Esophagus muscularis mucosa (tissue), 4 donors: ENCODE measurements at regions not wholly inside any gene's neighbourhood (a gene's known extent, or its start where the extent isn't known, plus 50 kb on each side); places are given as distances from the start of the nearest gene placed in this dataset.

ENCODE experiments used
- EP300 ChIP-seq: sonication (generic); formaldehyde crosslinking; IDR thresholded peaks from one replicate; pipeline ENCODE4 v1.6.1; 2017; ENCODE audit warnings: antibody characterized with exemption
- POLR2A ChIP-seq: fragments of 450-650 bp; IDR thresholded peaks from one replicate; pipeline ENCODE4 v1.6.1; 2017; ENCODE audit warnings: antibody characterized with exemption, moderate library complexity, mild to moderate bottlenecking, low read depth
- POLR2AphosphoS5 ChIP-seq, 2 donors: sonication (generic); formaldehyde crosslinking; IDR thresholded peaks; one replicate each; pipeline ENCODE4 v1.6.1; 2017; ENCODE audit warnings: antibody characterized with exemption in 2 of 2
- TF ChIP-seq, protein P1 (sequence below), 3 experiments: fragments of 200-600 bp in 2 of 3; fragments of 450-650 bp in 1 of 3; sonication (generic) in 2 of 3; IDR thresholded peaks; one replicate each; pipeline ENCODE4 v1.5.1; 2017 to 2019; ENCODE audit warnings: antibody characterized with exemption in 3 of 3, mild to moderate bottlenecking in 2 of 3, moderate library complexity in 1 of 3

DNA sequence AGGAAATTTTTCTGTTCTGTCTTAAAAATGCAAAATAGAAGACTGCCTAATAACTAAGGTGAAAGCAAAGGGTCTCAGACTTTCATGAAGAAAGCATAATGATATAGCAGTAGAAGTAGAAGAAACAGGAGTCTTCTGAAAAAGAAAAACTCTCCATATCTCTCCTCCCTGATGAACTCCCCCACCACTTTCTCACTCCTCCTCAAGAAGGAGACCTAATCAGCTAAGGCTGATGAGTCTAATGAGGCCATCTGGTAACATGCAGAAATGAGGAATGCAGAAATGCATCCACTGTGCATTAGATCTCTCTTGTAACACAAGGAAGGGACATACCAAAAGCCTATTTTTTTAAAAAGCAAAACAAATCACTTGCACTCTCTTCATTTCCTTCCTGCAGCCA lies 273.7 kb upstream of the UBE2E3 start:
- TF ChIP-seq, protein P1, sequence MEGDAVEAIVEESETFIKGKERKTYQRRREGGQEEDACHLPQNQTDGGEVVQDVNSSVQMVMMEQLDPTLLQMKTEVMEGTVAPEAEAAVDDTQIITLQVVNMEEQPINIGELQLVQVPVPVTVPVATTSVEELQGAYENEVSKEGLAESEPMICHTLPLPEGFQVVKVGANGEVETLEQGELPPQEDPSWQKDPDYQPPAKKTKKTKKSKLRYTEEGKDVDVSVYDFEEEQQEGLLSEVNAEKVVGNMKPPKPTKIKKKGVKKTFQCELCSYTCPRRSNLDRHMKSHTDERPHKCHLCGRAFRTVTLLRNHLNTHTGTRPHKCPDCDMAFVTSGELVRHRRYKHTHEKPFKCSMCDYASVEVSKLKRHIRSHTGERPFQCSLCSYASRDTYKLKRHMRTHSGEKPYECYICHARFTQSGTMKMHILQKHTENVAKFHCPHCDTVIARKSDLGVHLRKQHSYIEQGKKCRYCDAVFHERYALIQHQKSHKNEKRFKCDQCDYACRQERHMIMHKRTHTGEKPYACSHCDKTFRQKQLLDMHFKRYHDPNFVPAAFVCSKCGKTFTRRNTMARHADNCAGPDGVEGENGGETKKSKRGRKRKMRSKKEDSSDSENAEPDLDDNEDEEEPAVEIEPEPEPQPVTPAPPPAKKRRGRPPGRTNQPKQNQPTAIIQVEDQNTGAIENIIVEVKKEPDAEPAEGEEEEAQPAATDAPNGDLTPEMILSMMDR (IDR thresholded peaks at IDR 0.05): no peak
- TF ChIP-seq POLR2AphosphoS5 (IDR thresholded peaks at IDR 0.05) (no peak), POLR2A (no peak), EP300 (no peak)
